GM12892 (cell line): ENCODE measurements at regions not wholly inside any gene's neighbourhood (a gene's known extent, or its start where the extent isn't known, plus 50 kb on each side); places are given as distances from the start of the nearest gene placed in this dataset.

ENCODE experiments used
- DNase-seq: peaks from one replicate; pipeline ENCODE4 v3.0.0; 2011; ENCODE audit not compliant: insufficient read length
- FAIRE-seq: peaks from 2 replicates; lab custom pipeline; 2011; peaks lifted over from hg19 to GRCh38; lab: Jason Lieb, UNC
- POLR2A ChIP-seq: IDR thresholded peaks from 2 replicates; pipeline ENCODE4 v1.6.1; 2011; ENCODE audit warnings: low read depth, low read length, control low read depth
- POLR2AphosphoS5 ChIP-seq: IDR thresholded peaks from 2 replicates; pipeline ENCODE4 v1.6.1; 2011; ENCODE audit warnings: low read depth, low read length, control low read depth
- TAF1 ChIP-seq: IDR thresholded peaks from 2 replicates; pipeline ENCODE4 v1.6.1; 2011; ENCODE audit warnings: low read depth, mild to moderate bottlenecking, control low read depth, low read length, borderline replicate concordance

DNA sequence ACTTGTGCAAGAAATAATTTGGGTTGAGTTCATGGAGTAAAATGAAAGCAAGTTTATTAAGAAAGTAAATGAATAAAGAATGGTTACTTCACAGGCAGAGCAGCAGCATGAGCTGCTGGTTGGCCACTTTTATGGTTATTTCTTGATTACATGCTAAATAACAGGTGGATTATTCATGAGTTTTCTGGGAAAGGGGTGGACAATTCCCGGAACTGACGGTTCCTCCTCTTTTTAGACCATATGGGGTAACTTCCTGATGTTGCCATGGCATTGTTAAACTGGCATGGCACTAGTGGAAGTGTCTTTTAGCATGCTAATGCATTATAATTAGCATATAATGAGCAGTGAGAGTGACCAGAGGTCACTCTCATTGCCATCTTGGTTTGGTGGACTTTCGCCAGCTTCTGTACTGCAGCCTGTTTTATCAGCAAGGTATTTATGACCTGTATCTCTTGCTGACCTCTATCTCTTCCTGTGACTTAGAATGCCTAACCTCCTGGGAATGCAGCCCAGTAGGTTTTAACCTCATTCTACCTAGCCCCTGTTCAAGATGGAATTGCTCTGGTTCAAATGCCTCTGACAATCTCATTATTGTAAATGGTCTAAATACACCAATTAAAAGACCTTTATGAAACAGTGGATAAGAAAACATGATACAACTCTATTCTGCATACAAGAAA lies 114.1 kb upstream of the FIGN start:
- DNase-seq: no peak
- no peak for FAIRE-seq
- TF ChIP-seq TAF1: no peak
- TF ChIP-seq POLR2A: no peak
- TF ChIP-seq POLR2AphosphoS5: no peak

DNA sequence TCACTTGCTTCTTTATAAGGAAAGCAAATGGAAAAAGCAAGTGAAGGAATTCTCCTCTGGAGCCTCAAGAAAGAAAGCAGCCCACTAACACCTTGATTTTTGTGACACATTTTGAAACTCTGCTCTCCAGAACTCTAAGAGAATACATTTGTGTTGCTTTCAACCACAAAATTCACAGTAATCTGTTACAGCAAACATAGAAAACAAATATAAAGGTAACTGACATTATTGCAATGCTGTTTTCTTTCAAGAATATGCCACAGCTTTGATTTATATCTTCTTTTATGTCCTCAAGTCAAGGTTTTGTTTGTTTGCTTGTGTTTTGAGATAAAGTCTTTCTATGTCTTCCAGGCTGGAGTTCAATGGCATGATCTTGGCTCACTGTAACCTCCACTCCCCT lies 103.1 kb upstream of the FIGN start:
- FAIRE-seq: no peak
- no peak for DNase-seq
- TF ChIP-seq TAF1: no peak

DNA sequence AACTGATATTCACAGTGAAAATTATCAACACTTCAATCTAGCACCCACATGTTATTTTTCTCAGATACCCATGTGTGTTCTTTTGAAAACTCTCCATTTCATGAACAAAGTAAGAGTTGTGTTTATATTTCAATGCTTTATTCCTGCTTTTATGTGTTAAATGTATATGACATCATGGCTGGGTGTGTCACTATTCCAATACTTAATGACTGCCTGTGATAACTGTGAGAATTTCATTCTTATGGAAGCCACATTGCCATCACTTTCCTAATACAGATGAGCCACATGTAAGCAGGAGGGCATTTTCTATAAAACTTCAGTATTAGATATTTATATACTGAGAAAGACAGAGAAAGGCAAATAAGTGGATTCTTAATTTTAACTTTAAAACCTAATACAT lies 100.4 kb upstream of the FIGN start:
- no peak for TF ChIP-seq POLR2A
- no peak for TF ChIP-seq POLR2AphosphoS5
- no peak for TF ChIP-seq TAF1
- FAIRE-seq: no peak
- no peak for DNase-seq

DNA sequence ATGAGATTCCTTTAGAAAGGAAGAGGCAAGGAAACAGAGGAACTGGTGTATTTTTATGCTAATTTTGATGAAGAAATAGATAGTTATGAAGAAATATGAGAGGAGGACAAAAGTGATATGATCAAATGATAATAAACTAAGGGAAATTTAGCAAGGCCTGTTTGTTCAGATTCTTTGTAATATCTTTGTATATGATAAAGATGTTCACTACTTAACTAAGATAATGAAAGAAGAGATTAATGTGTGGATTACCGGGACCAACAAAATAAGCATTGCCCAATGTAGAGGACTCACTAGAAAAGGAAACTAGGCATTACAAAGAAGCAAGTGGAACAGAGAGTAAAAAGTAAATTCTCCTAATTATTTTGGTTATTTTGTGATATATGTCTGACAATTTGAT lies 99.0 kb upstream of the FIGN start:
- DNase-seq: no peak
- TF ChIP-seq POLR2A (no peak), TAF1 (no peak), POLR2AphosphoS5 (no peak)
- FAIRE-seq: no peak

DNA sequence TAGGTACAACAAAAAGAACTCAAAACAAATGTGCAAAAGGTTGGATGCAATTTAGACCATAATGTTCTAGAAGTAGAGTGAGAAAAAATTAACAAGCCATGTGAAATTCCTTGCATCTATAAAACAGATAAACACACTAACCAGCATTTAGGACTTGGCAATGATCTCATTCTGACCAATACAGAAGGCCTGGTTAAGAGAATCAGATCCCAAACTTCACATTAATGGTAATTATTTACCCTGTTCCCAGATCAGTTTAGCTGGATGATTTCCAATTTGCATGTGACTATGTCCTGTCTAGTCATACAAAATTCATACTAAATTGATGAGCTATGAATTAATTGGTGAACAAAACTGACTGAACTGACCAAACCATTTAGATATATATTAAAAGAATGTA lies 98.4 kb upstream of the FIGN start:
- TF ChIP-seq POLR2A (no peak), POLR2AphosphoS5 (no peak), TAF1 (no peak)
- DNase-seq: no peak
- FAIRE-seq: no peak

DNA sequence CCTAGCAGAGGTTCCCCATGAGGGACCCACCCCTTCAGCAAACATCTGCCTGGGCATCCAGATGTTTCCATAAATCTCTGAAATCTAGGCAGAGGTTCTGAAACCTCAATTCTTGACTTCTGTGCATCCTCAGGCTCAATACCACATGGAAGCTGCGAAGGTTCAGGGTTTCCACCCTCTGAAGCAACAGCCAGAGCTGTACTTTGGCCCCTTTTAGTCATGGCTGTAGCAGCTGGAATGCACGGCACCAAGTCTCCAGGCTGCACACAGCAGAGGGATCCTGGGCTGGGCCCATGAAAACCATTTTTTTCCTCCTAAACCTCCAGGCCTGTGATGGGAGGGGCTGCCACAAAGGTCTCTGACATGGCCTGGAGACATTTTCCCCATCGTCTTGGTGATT lies 93.0 kb upstream of the FIGN start:
- TF ChIP-seq TAF1 (no peak), POLR2AphosphoS5 (no peak), POLR2A (no peak)
- DNase-seq: no peak
- no peak for FAIRE-seq

DNA sequence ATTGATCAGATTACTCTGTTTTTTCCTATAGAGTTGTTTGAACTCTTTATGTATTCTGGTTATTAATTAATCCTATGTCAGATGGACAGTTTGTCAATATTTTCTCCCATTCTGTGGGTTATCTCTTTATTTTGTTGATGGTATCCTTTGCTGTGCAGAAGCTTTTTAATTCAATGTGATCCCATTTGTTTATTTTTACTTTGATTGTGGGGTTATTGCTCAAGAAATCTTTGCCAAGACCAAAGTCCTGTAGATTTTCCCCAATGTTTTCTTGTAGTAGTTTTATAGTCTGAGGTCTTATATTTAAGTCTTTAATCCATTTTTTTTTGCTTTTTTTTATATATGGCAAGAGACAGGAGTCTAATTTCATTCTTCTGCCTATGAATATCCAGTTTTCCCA lies 86.2 kb upstream of the FIGN start:
- TF ChIP-seq POLR2A: no peak
- TF ChIP-seq TAF1: no peak
- TF ChIP-seq POLR2AphosphoS5: no peak
- no peak for FAIRE-seq
- DNase-seq: no peak

DNA sequence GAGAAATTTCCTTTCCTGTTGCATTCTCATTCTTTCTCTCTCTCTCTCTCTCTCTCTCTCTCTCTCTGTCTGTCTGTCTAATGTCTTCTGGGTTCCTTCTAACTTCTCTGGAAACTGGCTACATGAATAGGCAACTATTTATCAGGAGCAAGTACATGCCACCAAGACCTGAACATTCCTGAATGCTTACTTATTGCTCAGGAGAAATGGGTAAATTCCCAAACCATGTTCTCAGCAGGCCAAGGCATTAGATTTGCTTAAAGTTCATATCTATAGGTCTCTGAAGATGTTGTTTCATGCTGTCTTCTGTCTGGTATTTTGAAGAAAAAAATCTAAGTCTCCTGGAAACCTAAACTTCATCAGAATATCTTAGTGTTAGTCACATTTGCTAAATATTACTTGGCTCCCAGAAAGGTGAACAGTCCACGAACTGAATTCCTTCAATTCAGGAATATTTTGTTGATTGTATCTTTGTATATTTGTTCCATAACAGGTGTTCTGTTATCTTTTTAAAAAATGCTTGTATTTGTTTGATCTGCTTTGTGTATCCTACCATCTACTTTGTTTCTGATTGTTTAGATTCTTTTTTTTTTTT lies 77.2 kb upstream of the FIGN start:
- no peak for FAIRE-seq
- DNase-seq: no peak
- TF ChIP-seq TAF1 (no peak), POLR2AphosphoS5 (no peak), POLR2A (no peak)

DNA sequence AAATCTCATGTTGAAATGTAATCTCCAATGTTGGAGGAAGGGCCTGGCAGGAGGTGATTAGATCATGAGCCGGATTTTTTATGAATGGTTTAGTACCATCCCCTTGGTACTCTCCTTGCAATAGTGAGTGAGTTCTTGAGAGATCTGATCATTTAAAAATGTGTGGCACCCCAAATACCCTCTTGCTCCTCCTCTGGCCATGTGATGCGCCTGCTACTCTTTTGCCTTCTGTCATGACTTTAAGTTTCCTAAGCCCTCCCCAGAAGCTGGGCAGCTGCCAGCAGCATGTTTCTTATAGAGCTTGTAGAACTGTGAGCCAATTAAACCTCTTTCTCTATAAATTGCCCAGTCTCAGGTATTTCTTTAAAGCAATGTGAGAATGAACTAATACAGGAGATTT lies 72.6 kb upstream of the FIGN start:
- TF ChIP-seq POLR2A (no peak), TAF1 (no peak), POLR2AphosphoS5 (no peak)
- DNase-seq: no peak
- no peak for FAIRE-seq

DNA sequence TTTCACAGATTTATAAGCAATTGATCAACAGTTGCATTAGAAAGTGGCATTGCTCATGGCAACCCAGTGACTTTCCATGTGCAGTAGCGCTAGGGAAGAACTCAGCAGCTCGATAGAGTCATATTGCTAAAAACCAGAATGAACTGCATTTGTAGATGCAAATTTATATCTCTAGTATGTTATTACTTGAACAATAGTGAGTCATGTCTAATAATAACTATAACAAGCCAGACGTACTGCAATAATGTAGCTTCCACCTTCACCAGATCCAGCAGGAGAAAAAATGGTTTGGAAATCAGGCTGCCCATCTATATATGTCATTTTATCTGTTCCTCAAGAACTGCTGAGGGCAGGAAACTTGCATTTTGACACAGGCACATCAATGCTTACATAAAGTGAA lies 66.5 kb upstream of the FIGN start:
- no peak for FAIRE-seq
- no peak for DNase-seq
- TF ChIP-seq POLR2AphosphoS5: no peak
- no peak for TF ChIP-seq POLR2A
- no peak for TF ChIP-seq TAF1

DNA sequence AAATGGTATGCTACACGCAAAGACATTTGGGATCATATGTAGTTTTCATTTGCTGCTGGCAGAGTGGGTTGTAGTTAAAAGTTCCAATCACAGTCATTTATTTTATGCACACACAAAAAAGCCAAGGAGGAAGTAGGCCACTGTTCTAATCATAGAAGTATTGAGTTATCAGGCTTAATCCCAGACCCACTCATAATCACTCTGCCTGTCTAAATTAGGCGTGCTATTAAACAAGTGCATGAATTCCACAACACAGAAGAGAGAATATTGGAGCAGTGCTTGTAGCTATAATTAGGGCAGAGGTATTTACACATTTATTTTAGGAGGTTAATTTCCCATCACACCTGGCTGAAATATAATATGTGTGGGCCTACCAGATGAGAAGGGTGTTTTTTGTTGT lies 65.7 kb upstream of the FIGN start:
- DNase-seq (no peak), FAIRE-seq (no peak)
- TF ChIP-seq POLR2A (no peak), POLR2AphosphoS5 (no peak), TAF1 (no peak)

DNA sequence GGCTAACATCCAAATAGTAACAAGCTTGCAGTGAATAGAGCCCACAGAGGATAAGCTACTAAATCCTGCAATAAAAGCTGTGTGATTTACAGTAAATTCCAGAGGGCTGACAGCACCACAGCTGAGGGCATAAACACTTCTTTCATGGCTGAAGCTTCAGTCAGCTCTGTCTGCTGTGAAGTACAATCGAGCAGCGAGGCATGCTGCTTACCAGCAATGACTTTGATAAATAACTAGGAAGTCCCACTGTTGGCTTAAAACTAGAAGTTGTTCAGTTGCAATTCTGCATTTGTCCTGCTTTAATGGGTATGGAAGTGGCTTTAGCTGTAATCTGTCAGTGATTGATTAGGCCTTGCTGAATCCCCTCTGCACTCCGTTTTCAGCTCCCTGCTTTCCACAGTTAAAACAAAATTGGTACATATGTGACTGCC lies 65.2 kb upstream of the FIGN start:
- TF ChIP-seq POLR2A (no peak), TAF1 (no peak)
- DNase-seq: no peak
- no peak for FAIRE-seq

DNA sequence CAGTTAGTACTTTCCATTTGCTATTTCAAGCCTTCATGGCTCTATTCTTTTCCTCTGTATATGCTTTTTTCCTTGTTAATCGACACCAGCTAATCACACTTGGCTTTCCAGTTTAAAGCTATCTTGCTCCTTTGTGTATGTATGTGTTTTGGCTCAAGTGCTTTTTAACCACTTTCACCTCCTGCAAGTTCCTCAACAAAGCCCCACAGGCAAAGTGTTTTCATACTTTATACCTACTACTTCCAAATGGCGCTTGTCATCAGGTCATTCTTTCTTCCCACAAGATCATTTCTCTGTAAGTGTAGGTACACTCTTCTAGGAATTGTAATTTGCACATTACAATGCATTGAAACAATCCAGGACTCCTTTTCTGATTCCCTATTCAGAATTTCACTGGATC lies 64.0 kb upstream of the FIGN start:
- DNase-seq: no peak
- TF ChIP-seq POLR2AphosphoS5 (no peak), POLR2A (no peak), TAF1 (no peak)
- no peak for FAIRE-seq
